Lower leg skin (tissue), 4 donors: ENCODE measurements at regions not wholly inside any gene's neighbourhood (a gene's known extent, or its start where the extent isn't known, plus 50 kb on each side); places are given as distances from the start of the nearest gene placed in this dataset.
"Not testable (repeated sequence)": the region's sequence is repeated elsewhere in the genome, so short reads cannot be mapped to it uniquely, and the experiment has no call there.

Experiments used
- DNase-seq, 2 donors: peaks; one replicate each; pipeline ENCODE4 v3.0.0-alpha.2; 2019; ENCODE audit warnings: low spot score in 2 of 2
- H3K4me3 ChIP-seq: fragments of 200-600 bp; sonication (generic); 2 replicates; pipeline ENCODE4 v1.5.1; 2017; ENCODE audit warnings: mild to moderate bottlenecking, low read depth; ENCODE audit not compliant: poor library complexity, severe bottlenecking
- POLR2A ChIP-seq, 2 donors: fragments of 450-650 bp; IDR thresholded peaks; one replicate each; pipeline ENCODE4 v1.6.1; 2016 to 2017; ENCODE audit warnings: antibody characterized with exemption in 2 of 2, mild to moderate bottlenecking in 1 of 2, moderate library complexity in 1 of 2
- WGBS, 2 donors: methylation state at CpG; one replicate each; pipeline ENCODE4 v1.1.5; 2018; 5-methylcytosine and 5-hydroxymethylcytosine counted together
- intact Hi-C: fragments of 100-400 bp; cut with DNase I; formaldehyde crosslinking; loops from one replicate; pipeline ENCODE4 v1.15.0; 2023; ENCODE audit warnings: low total_unique reads
- TF ChIP-seq, protein P1 (sequence below), 3 donors: fragments of 450-650 bp; IDR thresholded peaks; one replicate each; pipeline ENCODE4 v1.5.1; 2016; ENCODE audit warnings: antibody characterized with exemption in 3 of 3, mild to moderate bottlenecking in 3 of 3, moderate library complexity in 2 of 3

GRCh38 chr6:134394905-134395304, 77.0 kb upstream of the SGK1 start:
- no peak overlapping the region for H3K4me3 ChIP-seq
- no peak for DNase-seq
- intact Hi-C loops: no loop called here
- TF ChIP-seq, protein P1, sequence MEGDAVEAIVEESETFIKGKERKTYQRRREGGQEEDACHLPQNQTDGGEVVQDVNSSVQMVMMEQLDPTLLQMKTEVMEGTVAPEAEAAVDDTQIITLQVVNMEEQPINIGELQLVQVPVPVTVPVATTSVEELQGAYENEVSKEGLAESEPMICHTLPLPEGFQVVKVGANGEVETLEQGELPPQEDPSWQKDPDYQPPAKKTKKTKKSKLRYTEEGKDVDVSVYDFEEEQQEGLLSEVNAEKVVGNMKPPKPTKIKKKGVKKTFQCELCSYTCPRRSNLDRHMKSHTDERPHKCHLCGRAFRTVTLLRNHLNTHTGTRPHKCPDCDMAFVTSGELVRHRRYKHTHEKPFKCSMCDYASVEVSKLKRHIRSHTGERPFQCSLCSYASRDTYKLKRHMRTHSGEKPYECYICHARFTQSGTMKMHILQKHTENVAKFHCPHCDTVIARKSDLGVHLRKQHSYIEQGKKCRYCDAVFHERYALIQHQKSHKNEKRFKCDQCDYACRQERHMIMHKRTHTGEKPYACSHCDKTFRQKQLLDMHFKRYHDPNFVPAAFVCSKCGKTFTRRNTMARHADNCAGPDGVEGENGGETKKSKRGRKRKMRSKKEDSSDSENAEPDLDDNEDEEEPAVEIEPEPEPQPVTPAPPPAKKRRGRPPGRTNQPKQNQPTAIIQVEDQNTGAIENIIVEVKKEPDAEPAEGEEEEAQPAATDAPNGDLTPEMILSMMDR (IDR thresholded peaks at IDR 0.05): no peak
- TF ChIP-seq POLR2A (IDR thresholded peaks at IDR 0.05): no peak
- 52 to 77% methylated on average over 1 of the region's 1 CpG for WGBS, 2 donors

GRCh38 chr6:134394208-134394607, 76.3 kb upstream of the SGK1 start:
- TF ChIP-seq, protein P1 (IDR thresholded peaks at IDR 0.05): no peak
- H3K4me3 ChIP-seq: no peak overlapping the region
- no peak for DNase-seq
- intact Hi-C loops: no loop called here
- 63 to 71% methylated on average over 1 of the region's 1 CpG for WGBS, 2 donors

- intact Hi-C loops: no loop called here
- DNase-seq: no peak
- 30 to 58% methylated on average over 1 of the region's 1 CpG for WGBS, 2 donors
These were observed 73.3 kb upstream of the SGK1 start for GRCh38 chr6:134391205-134391604.

DNA sequence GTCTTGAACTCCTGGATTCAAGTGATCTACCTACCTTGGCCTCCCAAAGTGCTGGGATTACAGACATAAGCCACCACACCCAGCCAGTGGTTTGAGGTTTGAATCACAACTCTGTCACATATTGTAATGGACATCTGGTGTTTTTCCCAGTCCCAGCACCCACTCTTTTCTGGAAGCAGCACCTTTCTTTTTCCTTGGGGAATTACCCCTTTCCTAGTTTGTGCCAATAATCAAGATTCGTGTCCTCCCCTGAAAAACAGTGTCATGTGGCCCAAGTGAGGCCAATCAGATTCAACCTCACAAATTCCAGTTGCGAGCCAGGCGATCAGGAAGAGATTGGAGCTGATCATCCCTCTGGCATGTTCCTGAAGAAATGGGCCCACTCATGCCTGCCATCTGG, 71.7 kb upstream of the SGK1 start:
- intact Hi-C loops: no loop called here
- 44 to 51% methylated on average over 3 of the region's 3 CpGs for WGBS, 2 donors
- no peak overlapping the region for H3K4me3 ChIP-seq
- DNase-seq: no peak
- TF ChIP-seq, protein P1 (IDR thresholded peaks at IDR 0.05): no peak
- TF ChIP-seq POLR2A (IDR thresholded peaks at IDR 0.05): no peak

More at GRCh38 chr6:134391205-134391604, 73.3 kb upstream of the SGK1 start:
- no peak overlapping the region for H3K4me3 ChIP-seq
- TF ChIP-seq, protein P1 (IDR thresholded peaks at IDR 0.05): no peak
- TF ChIP-seq POLR2A (IDR thresholded peaks at IDR 0.05): no peak

DNA sequence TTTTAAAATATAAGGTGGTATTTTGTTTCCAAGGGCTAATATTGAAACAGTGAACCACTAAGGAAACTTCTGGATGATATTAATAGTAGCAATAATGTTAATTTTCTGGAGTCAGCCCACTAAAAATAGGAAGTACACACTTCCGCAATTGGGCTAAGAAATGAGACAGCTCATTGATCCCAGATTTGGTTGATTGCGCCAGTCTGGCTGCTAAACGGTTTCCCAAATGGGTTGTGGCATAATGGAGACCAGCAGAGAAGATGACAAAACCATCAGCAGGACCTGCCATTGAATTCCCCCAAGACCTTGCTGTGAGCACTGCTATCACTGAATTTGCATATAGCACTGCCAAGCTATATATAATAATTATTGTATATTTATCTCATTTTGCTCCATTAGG, 71.2 kb upstream of the SGK1 start:
- TF ChIP-seq, protein P1 (IDR thresholded peaks at IDR 0.05): no peak
- no peak for TF ChIP-seq POLR2A (IDR thresholded peaks at IDR 0.05)
- H3K4me3 ChIP-seq: no peak overlapping the region
- 67 to 79% methylated on average over 3 of the region's 3 CpGs for WGBS, 2 donors
- no peak for DNase-seq
- intact Hi-C loops: no loop called here

GRCh38 chr6:134386482-134386881, 68.6 kb upstream of the SGK1 start:
- intact Hi-C loops, DNase-seq, H3K4me3 ChIP-seq: not testable (repeated sequence)
- WGBS, 2 donors: 83 to 86% methylated on average over 6 of the region's 6 CpGs
